HepG2 (cell line): ENCODE measurements at regions not wholly inside any gene's neighbourhood (a gene's known extent, or its start where the extent isn't known, plus 50 kb on each side); places are given as distances from the start of the nearest gene placed in this dataset.

ENCODE experiments used
- BORCS8-MEF2B ChIP-seq: sonication (generic); formaldehyde crosslinking; IDR thresholded peaks from 2 replicates; pipeline ENCODE4 v1.8.0; 2022; ENCODE audit warnings: mild to moderate bottlenecking, missing genetic modification reagents
- DBP ChIP-seq: sonication (generic); formaldehyde crosslinking; IDR thresholded peaks from 2 replicates; pipeline ENCODE4 v1.4.0; 2020; ENCODE audit warnings: missing genetic modification reagents; ENCODE audit errors: not compliant biosample characterization
- GFI1 ChIP-seq: sonication (generic); formaldehyde crosslinking; IDR thresholded peaks from 2 replicates; pipeline ENCODE4 v1.5.0; 2020; ENCODE audit warnings: missing genetic modification reagents, mild to moderate bottlenecking, borderline replicate concordance
- PHF21A ChIP-seq: sonication (generic); formaldehyde crosslinking; IDR thresholded peaks from 2 replicates; pipeline ENCODE4 v1.5.0; 2020; ENCODE audit warnings: mild to moderate bottlenecking, missing genetic modification reagents
- RARA ChIP-seq: IDR thresholded peaks from 2 replicates; pipeline ENCODE4 v1.6.1; 2016; ENCODE audit warnings: missing genetic modification reagents, missing compliant biosample characterization
- THYN1 ChIP-seq: sonication (generic); formaldehyde crosslinking; IDR thresholded peaks from 2 replicates; pipeline ENCODE4 v1.8.1; 2023; ENCODE audit warnings: low read depth, mild to moderate bottlenecking, moderate library complexity, missing genetic modification reagents, borderline replicate concordance
- ZHX2 ChIP-seq, 2 experiments: sonication (generic) in 1 of 2; formaldehyde crosslinking in 1 of 2; IDR thresholded peaks; 2 replicates each; pipeline versions ENCODE4 v1.6.1 to v1.9.0; 2014 to 2022; ENCODE audit warnings: antibody characterized with exemption in 1 of 2, borderline replicate concordance in 1 of 2, inconsistent platforms in 1 of 2, low read depth in 1 of 2, missing genetic modification reagents in 1 of 2

- no peak for TF ChIP-seq ZHX2 (IDR thresholded peaks at IDR 0.05; ENCODE audit: low read depth)
- no peak for TF ChIP-seq ZHX2 (CRISPR knock-in tag; IDR thresholded peaks at IDR 0.05; ENCODE audit: borderline replicate concordance)
- no peak for TF ChIP-seq PHF21A (CRISPR knock-in tag)
- no peak for TF ChIP-seq BORCS8-MEF2B (CRISPR knock-in tag)
- TF ChIP-seq RARA: no peak
- no peak for TF ChIP-seq THYN1 (CRISPR knock-in tag)
- TF ChIP-seq DBP (CRISPR knock-in tag): no peak
- TF ChIP-seq GFI1 (CRISPR knock-in tag): no peak
Observed at GRCh38 chr13:73873940-73874830, 260.0 kb downstream of the KLF12 start (continued).
